ENCODE measurements at regions not wholly inside any gene's neighbourhood (a gene's known extent, or its start where the extent isn't known, plus 50 kb on each side); places are given as distances from the start of the nearest gene placed in this dataset.
"Not testable (repeated sequence)": the region's sequence is repeated elsewhere in the genome, so short reads cannot be mapped to it uniquely, and the experiment has no call there.

- no peak for DNase-seq (ENCODE audit: low read depth in 2 of 2)
These were observed 135.4 kb downstream of the PPP1R3A start for GRCh38 chr7:113783403-113783802.

- DNase-seq (ENCODE audit: low read depth in 2 of 2), result no peak
These were observed 143.0 kb downstream of the PPP1R3A start for GRCh38 chr7:113775804-113776203.

GRCh38 chr7:113775401-113775800 is 143.4 kb downstream of the PPP1R3A start:
- no peak for DNase-seq (ENCODE audit: low read depth in 2 of 2)

GRCh38 chr7:113774182-113774807 is 144.5 kb downstream of the PPP1R3A start:
- peak; percentile 26 to 32 for DNase-seq (ENCODE audit: low read depth in 2 of 2)

GRCh38 chr7:113770146-113770738 is 148.6 kb downstream of the PPP1R3A start:
- no peak for DNase-seq (ENCODE audit: low read depth in 2 of 2)

- DNase-seq (ENCODE audit: low read depth in 2 of 2), result no peak
These were observed 150.4 kb downstream of the PPP1R3A start for GRCh38 chr7:113768387-113768786.

- DNase-seq (ENCODE audit: low read depth in 2 of 2), result no peak
These were observed 154.3 kb downstream of the PPP1R3A start for GRCh38 chr7:113764401-113765035.

GRCh38 chr7:113763226-113763625 is 155.6 kb downstream of the PPP1R3A start:
- no peak for DNase-seq (ENCODE audit: low read depth in 2 of 2)

GRCh38 chr7:113756250-113756649 is 162.6 kb downstream of the PPP1R3A start:
- DNase-seq (ENCODE audit: low read depth in 2 of 2), result no peak

GRCh38 chr7:113752689-113753088 is 166.1 kb downstream of the PPP1R3A start:
- no peak for DNase-seq (ENCODE audit: low read depth in 2 of 2)

- no peak for DNase-seq (ENCODE audit: low read depth in 2 of 2)
These were observed 166.5 kb downstream of the PPP1R3A start for GRCh38 chr7:113752289-113752688.

GRCh38 chr7:113751547-113751946 is 167.3 kb downstream of the PPP1R3A start:
- no peak for DNase-seq (ENCODE audit: low read depth in 2 of 2)

- not testable (repeated sequence) for DNase-seq (ENCODE audit: low read depth in 2 of 2)
These were observed 170.4 kb downstream of the PPP1R3A start for GRCh38 chr7:113748385-113748784.

- not testable (repeated sequence) for DNase-seq (ENCODE audit: low read depth in 2 of 2)
These were observed 175.8 kb downstream of the PPP1R3A start for GRCh38 chr7:113742946-113743431.

- no peak for DNase-seq (ENCODE audit: low read depth in 2 of 2)
These were observed 176.4 kb downstream of the PPP1R3A start for GRCh38 chr7:113742377-113742776.

GRCh38 chr7:113731571-113731970 is 187.2 kb downstream of the PPP1R3A start:
- DNase-seq (ENCODE audit: low read depth in 2 of 2), result no peak

GRCh38 chr7:113730309-113730955 is 188.4 kb downstream of the PPP1R3A start:
- DNase-seq (ENCODE audit: low read depth in 2 of 2), result peak; percentile 44 to 53

GRCh38 chr7:113727486-113727885 is 191.3 kb downstream of the PPP1R3A start:
- DNase-seq (ENCODE audit: low read depth in 2 of 2), result no peak

GRCh38 chr7:113722006-113722405 is 196.8 kb downstream of the PPP1R3A start:
- DNase-seq (ENCODE audit: low read depth in 2 of 2), result no peak

- no peak for DNase-seq (ENCODE audit: low read depth in 2 of 2)
These were observed 201.1 kb downstream of the PPP1R3A start for GRCh38 chr7:113717739-113718138.

- no peak for DNase-seq (ENCODE audit: low read depth in 2 of 2)
These were observed 202.6 kb downstream of the PPP1R3A start for GRCh38 chr7:113715981-113716856.

GRCh38 chr7:113715262-113715661 is 203.5 kb downstream of the PPP1R3A start:
- no peak for DNase-seq (ENCODE audit: low read depth in 2 of 2)

All from fibroblast of skin of left quadriceps (primary cell).